NCI-H345 (cell line): ENCODE measurements at regions not wholly inside any gene's neighbourhood (a gene's known extent, or its start where the extent isn't known, plus 50 kb on each side); places are given as distances from the start of the nearest gene placed in this dataset.

Experiments used
- DNase-seq: peaks from one replicate; lab custom pipeline; 2025; lab: John Stamatoyannopoulos, UW

GRCh38 chr18:34594266-34594665, 115.8 kb upstream of the DTNA start:
- no peak for DNase-seq

- peak; percentile 11 for DNase-seq
These were observed 114.4 kb upstream of the DTNA start for GRCh38 chr18:34595690-34596089.

- DNase-seq: no peak
These were observed 111.9 kb upstream of the DTNA start for GRCh38 chr18:34598120-34598635.

GRCh38 chr18:34600158-34600557, 109.9 kb upstream of the DTNA start:
- no peak for DNase-seq

GRCh38 chr18:34600874-34601656, 109.0 kb upstream of the DTNA start:
- DNase-seq: no peak

GRCh38 chr18:34604591-34604990, 105.5 kb upstream of the DTNA start:
- no peak for DNase-seq

GRCh38 chr18:34606851-34607250, 103.2 kb upstream of the DTNA start:
- DNase-seq: no peak

- no peak for DNase-seq
These were observed 102.0 kb upstream of the DTNA start for GRCh38 chr18:34608064-34608463.

GRCh38 chr18:34609986-34610648, 100.0 kb upstream of the DTNA start:
- no peak for DNase-seq

- no peak for DNase-seq
These were observed 98.2 kb upstream of the DTNA start for GRCh38 chr18:34611904-34612303.

GRCh38 chr18:34620258-34620861, 89.7 kb upstream of the DTNA start:
- DNase-seq: no peak

- no peak for DNase-seq
These were observed 86.5 kb upstream of the DTNA start for GRCh38 chr18:34623557-34623956.

- DNase-seq: peak; percentile 39
These were observed 85.5 kb upstream of the DTNA start for GRCh38 chr18:34624551-34624950.

- no peak for DNase-seq
These were observed 83.5 kb upstream of the DTNA start for GRCh38 chr18:34626404-34627136.

- no peak for DNase-seq
These were observed 82.8 kb upstream of the DTNA start for GRCh38 chr18:34627137-34627920.

- DNase-seq: peak; percentile 31
These were observed 78.8 kb upstream of the DTNA start for GRCh38 chr18:34631093-34631966.

- DNase-seq: peak; percentile 8
These were observed 77.8 kb upstream of the DTNA start for GRCh38 chr18:34632321-34632720.

- DNase-seq: no peak
These were observed 76.7 kb upstream of the DTNA start for GRCh38 chr18:34633368-34633767.

- DNase-seq: no peak
These were observed 72.8 kb upstream of the DTNA start for GRCh38 chr18:34637094-34637801.

- DNase-seq: no peak
These were observed 70.4 kb upstream of the DTNA start for GRCh38 chr18:34639687-34640086.
